ENCODE measurements at regions not wholly inside any gene's neighbourhood (a gene's known extent, or its start where the extent isn't known, plus 50 kb on each side); places are given as distances from the start of the nearest gene placed in this dataset.

DNA sequence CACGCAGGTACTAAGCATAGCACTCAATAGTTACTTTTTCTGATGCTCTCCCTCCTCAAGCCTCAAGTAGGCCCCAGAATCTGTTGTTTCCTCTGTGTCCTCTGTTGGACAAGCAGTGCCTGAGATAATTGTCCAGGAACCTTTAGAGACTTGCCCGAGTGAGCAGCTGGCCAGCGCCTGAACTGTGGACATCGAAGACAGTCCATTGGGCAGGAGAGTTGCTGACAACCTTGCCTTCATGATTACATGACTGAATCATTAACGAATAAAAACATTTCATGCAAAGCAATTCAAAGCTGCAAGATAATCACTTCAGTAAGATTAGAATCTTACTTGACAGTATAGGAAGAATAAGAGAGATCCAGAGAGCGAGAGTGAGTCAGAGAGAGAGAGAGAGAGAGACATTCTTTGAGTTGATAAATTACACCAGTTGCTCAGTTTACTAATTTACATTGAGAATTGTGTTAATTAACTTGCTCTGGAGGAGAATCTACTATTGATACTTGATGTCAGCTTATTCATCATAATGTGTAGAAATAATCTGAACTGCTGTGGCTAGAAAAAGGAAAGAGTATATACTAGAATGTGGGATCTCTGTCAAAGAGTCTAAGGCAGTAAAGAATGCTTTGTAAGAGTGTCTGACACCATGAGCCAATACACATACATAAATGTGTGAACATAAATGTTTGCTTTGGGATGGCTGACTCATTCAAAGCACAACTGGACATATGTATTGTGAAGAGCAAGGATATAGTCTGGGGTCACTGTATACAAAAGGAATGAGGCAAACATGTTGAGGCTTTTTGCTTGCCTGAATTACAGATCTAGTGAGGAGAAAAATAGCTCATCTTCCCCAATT lies 216.0 kb downstream of the ZNF326 start:
- no peak for DNase-seq (ENCODE audit: low spot score)
- TF ChIP-seq, protein P1, sequence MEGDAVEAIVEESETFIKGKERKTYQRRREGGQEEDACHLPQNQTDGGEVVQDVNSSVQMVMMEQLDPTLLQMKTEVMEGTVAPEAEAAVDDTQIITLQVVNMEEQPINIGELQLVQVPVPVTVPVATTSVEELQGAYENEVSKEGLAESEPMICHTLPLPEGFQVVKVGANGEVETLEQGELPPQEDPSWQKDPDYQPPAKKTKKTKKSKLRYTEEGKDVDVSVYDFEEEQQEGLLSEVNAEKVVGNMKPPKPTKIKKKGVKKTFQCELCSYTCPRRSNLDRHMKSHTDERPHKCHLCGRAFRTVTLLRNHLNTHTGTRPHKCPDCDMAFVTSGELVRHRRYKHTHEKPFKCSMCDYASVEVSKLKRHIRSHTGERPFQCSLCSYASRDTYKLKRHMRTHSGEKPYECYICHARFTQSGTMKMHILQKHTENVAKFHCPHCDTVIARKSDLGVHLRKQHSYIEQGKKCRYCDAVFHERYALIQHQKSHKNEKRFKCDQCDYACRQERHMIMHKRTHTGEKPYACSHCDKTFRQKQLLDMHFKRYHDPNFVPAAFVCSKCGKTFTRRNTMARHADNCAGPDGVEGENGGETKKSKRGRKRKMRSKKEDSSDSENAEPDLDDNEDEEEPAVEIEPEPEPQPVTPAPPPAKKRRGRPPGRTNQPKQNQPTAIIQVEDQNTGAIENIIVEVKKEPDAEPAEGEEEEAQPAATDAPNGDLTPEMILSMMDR (IDR thresholded peaks at IDR 0.05; ENCODE audit: borderline replicate concordance, control extremely low read depth, extremely low read depth, insufficient read depth, missing control alignments): no peak
- in situ Hi-C loops (cut with MboI; ENCODE audit: low sequenced_read_pairs, unreplicated experiment): no loop called here

DNA sequence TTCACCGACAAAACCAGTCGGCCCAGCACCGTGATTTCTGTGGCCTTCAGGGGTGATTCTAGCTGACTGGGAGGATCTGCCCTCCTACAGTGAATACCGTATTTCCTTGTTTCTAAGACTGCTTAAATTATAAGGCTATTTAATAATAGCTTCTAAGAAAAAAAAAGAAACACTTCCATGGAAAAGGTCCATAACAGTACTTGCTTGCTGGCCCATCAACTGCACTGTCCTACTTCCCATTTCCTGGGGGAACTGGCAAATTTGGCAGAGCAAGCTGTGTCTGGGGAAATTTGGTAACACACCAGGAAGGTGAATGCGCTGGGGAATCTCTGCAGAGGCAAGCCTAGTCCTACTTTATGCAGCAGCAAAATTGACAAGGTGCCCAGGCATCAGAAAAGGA lies 214.0 kb downstream of the ZNF326 start:
- in situ Hi-C loops (cut with MboI; ENCODE audit: low sequenced_read_pairs, unreplicated experiment): no loop called here
- DNase-seq (ENCODE audit: low spot score): no peak
- TF ChIP-seq, protein P1 (IDR thresholded peaks at IDR 0.05; ENCODE audit: borderline replicate concordance, control extremely low read depth, extremely low read depth, insufficient read depth, missing control alignments): no peak

DNA sequence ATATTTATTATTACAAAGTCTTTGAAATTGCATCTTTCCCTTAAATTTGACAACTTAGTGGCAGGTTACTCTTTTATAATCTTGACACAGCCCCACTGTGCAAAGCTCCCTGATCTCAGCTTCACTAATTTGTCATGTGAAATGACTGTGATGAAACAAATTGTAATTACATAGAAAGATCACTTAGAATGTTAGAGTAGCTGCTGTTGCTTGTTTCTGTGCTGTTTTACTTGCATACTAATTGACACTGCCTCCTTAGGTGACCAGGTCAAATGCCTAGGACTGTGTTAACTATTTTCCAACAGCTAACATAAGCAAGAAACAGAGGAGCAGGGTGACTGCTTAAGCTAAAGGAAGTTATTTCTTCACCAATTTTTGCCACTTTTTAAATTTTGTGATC lies 211.3 kb downstream of the ZNF326 start:
- in situ Hi-C loops (cut with MboI; ENCODE audit: low sequenced_read_pairs, unreplicated experiment): no loop called here
- DNase-seq (ENCODE audit: low spot score): no peak
- TF ChIP-seq, protein P1 (IDR thresholded peaks at IDR 0.05; ENCODE audit: borderline replicate concordance, control extremely low read depth, extremely low read depth, insufficient read depth, missing control alignments): no peak

DNA sequence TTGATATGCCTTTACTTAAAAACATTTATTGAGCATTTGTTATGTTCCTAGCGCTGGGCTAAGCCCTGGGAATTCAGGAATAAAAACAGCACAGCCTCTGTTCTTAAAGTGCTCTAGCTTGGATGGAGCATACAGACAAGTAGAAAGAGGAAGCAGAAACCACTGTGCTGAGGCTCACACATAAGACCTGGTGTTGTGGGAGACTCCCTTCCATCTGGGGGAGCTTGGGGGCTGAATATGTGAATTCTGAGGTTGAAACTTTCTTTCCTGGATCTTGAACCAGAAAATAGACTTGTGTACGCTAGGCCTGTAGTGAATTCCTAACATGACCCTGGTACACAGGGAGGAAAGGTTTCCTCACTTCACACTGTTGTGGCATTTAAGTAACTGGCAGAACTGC lies 209.9 kb downstream of the ZNF326 start:
- in situ Hi-C loops (cut with MboI; ENCODE audit: low sequenced_read_pairs, unreplicated experiment): no loop called here
- TF ChIP-seq, protein P1 (IDR thresholded peaks at IDR 0.05; ENCODE audit: borderline replicate concordance, control extremely low read depth, extremely low read depth, insufficient read depth, missing control alignments): no peak
- DNase-seq (ENCODE audit: low spot score): no peak

DNA sequence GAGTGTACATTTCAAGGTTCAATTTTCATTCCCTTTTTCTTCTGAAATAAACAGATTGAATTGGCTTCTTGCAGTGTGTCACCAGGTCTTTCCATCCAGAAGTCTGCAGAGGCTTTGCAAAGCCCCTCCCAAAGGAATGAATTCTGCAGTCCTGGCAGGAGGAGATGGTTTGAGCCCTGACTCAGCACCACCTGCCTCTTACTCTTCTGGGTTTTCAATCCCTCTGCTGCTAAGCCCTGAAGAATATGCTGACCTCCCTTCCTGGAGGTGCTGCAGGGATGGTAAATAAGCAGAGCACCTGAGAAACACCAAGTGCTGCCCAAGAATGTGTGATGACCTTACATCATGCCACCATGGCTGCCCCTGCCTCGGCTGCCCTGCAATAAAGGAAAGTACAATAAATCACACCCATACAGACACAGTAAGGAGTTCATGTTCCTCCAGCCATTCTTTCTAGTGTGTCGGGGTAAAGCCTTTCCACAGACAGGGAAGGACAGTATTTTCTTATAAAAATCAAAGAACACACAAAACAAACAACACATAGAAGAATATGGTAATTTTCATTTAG lies 209.2 kb downstream of the ZNF326 start:
- no peak for DNase-seq (ENCODE audit: low spot score)
- TF ChIP-seq, protein P1 (IDR thresholded peaks at IDR 0.05; ENCODE audit: borderline replicate concordance, control extremely low read depth, extremely low read depth, insufficient read depth, missing control alignments): no peak
- in situ Hi-C loops (cut with MboI; ENCODE audit: low sequenced_read_pairs, unreplicated experiment): no loop called here

DNA sequence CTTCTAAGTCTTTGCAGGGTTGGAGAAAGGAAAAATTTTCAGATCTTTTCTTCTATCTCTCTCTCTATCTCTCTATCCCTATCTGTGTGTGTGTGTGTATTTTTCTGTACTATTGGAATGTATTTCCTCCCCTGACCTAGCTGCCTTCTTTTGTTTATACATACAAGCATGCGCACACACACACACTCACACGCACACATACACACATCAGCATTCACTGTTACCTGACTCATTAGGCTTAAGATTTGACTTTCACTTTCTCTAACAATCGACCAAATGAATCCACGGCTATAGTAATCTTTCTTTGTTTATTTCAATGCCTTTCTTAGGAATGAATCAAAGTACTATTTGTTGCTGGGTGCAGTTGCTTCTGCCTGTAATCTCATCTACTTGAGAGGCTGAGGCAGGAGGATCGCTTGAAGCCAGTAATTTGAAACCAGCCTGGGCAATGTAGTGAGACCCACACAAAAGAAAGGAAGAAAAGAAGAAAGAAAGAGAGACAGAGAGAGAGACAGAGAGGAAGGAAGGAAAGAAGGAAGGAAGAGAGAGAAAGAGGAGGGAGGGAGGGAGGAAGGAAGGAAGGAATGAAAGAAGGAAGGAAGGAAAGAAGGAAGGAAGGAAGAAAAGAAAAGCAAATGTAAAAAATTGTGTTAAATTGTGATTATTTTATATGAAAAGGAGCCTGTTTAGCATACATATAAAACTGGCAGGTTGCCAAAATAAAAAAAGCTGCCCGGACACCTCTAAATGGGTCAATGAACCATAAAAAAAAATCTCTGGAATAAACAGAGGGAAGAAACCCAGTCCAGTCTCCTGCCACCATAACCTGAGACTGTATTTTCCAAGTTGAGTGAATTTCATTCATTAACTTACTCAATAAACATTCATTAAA lies 206.8 kb downstream of the ZNF326 start:
- TF ChIP-seq, protein P1 (IDR thresholded peaks at IDR 0.05; ENCODE audit: borderline replicate concordance, control extremely low read depth, extremely low read depth, insufficient read depth, missing control alignments): no peak
- in situ Hi-C loops (cut with MboI; ENCODE audit: low sequenced_read_pairs, unreplicated experiment): no loop called here
- DNase-seq (ENCODE audit: low spot score): no peak

Data from GM13976 (cell line).